IPS-15b (cell line): ENCODE measurements at regions not wholly inside any gene's neighbourhood (a gene's known extent, or its start where the extent isn't known, plus 50 kb on each side); places are given as distances from the start of the nearest gene placed in this dataset.
"Not testable (repeated sequence)": the region's sequence is repeated elsewhere in the genome, so short reads cannot be mapped to it uniquely, and the experiment has no call there.

Experiments used
- H3K27me3 ChIP-seq: one replicate; pipeline ENCODE4 v1.6.1; 2013; ENCODE audit warnings: low read length; ENCODE audit not compliant: control insufficient read depth, insufficient read depth
- H3K36me3 ChIP-seq: one replicate; pipeline ENCODE4 v1.6.1; 2013; ENCODE audit warnings: low read length; ENCODE audit not compliant: control insufficient read depth, insufficient read depth
- H3K4me1 ChIP-seq: one replicate; pipeline ENCODE4 v1.6.1; 2013; ENCODE audit warnings: mild to moderate bottlenecking, low read length; ENCODE audit not compliant: control insufficient read depth, insufficient read depth
- H3K4me3 ChIP-seq: one replicate; pipeline ENCODE4 v1.5.1; 2013; ENCODE audit warnings: low read depth, low read length
- H3K9ac ChIP-seq: one replicate; pipeline ENCODE4 v1.6.1; 2013; ENCODE audit warnings: low read depth, mild to moderate bottlenecking, low read length
- H3K9me3 ChIP-seq: one replicate; pipeline ENCODE4 v1.6.1; 2013; ENCODE audit warnings: mild to moderate bottlenecking, low read length; ENCODE audit not compliant: control insufficient read depth, insufficient read depth

- no peak overlapping the region for H3K9ac ChIP-seq
- H3K9me3 ChIP-seq: no peaks in the 10 kb centered on the region
- H3K36me3 ChIP-seq: no peaks in the 10 kb centered on the region
- no peaks in the 10 kb centered on the region for H3K4me1 ChIP-seq
- H3K27me3 ChIP-seq: no peaks in the 10 kb centered on the region
- no peak overlapping the region for H3K4me3 ChIP-seq
These were observed 326.5 kb upstream of the SLC39A10 start for GRCh38 chr2:195330513-195330956.

- not testable (repeated sequence) for H3K4me1 ChIP-seq, H3K9me3 ChIP-seq, H3K36me3 ChIP-seq, H3K4me3 ChIP-seq, H3K27me3 ChIP-seq, H3K9ac ChIP-seq
These were observed 327.2 kb upstream of the SLC39A10 start for GRCh38 chr2:195329784-195330183.

- no peaks in the 10 kb centered on the region for H3K4me1 ChIP-seq
- H3K9ac ChIP-seq: no peak overlapping the region
- no peaks in the 10 kb centered on the region for H3K9me3 ChIP-seq
- H3K4me3 ChIP-seq: no peak overlapping the region
- no peaks in the 10 kb centered on the region for H3K36me3 ChIP-seq
- H3K27me3 ChIP-seq: no peaks in the 10 kb centered on the region
These were observed 330.5 kb upstream of the SLC39A10 start for GRCh38 chr2:195326537-195326936.

GRCh38 chr2:195322324-195322723, 334.7 kb upstream of the SLC39A10 start:
- no peaks in the 10 kb centered on the region for H3K4me1 ChIP-seq

GRCh38 chr2:195320413-195320973, 336.5 kb upstream of the SLC39A10 start:
- H3K36me3 ChIP-seq: no peaks in the 10 kb centered on the region
- no peaks in the 10 kb centered on the region for H3K4me1 ChIP-seq
- no peak overlapping the region for H3K4me3 ChIP-seq
- H3K9me3 ChIP-seq: no peaks in the 10 kb centered on the region
- H3K9ac ChIP-seq: no peak overlapping the region
- no peaks in the 10 kb centered on the region for H3K27me3 ChIP-seq

More at GRCh38 chr2:195322324-195322723, 334.7 kb upstream of the SLC39A10 start:
- H3K27me3 ChIP-seq: no peaks in the 10 kb centered on the region
- H3K36me3 ChIP-seq: no peaks in the 10 kb centered on the region
- H3K9me3 ChIP-seq: no peaks in the 10 kb centered on the region
- H3K4me3 ChIP-seq: no peak overlapping the region
- H3K9ac ChIP-seq: no peak overlapping the region

- H3K9me3 ChIP-seq: no peaks in the 10 kb centered on the region
- no peak overlapping the region for H3K9ac ChIP-seq
These were observed 337.2 kb upstream of the SLC39A10 start for GRCh38 chr2:195319548-195320412.

GRCh38 chr2:195319112-195319460, 337.9 kb upstream of the SLC39A10 start:
- no peaks in the 10 kb centered on the region for H3K4me1 ChIP-seq
- H3K9ac ChIP-seq: no peak overlapping the region

More at GRCh38 chr2:195319548-195320412, 337.2 kb upstream of the SLC39A10 start:
- Histone ChIP-seq H3K4me1 (no peaks in the 10 kb centered on the region), H3K4me3 (no peak overlapping the region), H3K27me3 (no peaks in the 10 kb centered on the region), H3K36me3 (no peaks in the 10 kb centered on the region)

GRCh38 chr2:195318440-195319111, 338.4 kb upstream of the SLC39A10 start:
- Histone ChIP-seq H3K27me3 (no peaks in the 10 kb centered on the region), H3K9ac (no peak overlapping the region), H3K36me3 (no peaks in the 10 kb centered on the region), H3K4me3 (no peak overlapping the region), H3K4me1 (no peaks in the 10 kb centered on the region), H3K9me3 (no peaks in the 10 kb centered on the region)

More at GRCh38 chr2:195319112-195319460, 337.9 kb upstream of the SLC39A10 start:
- no peaks in the 10 kb centered on the region for H3K27me3 ChIP-seq
- no peaks in the 10 kb centered on the region for H3K9me3 ChIP-seq
- H3K36me3 ChIP-seq: no peaks in the 10 kb centered on the region
- H3K4me3 ChIP-seq: no peak overlapping the region

GRCh38 chr2:195317550-195317949, 339.5 kb upstream of the SLC39A10 start:
- Histone ChIP-seq H3K27me3 (no peaks in the 10 kb centered on the region), H3K9me3 (no peaks in the 10 kb centered on the region), H3K36me3 (no peaks in the 10 kb centered on the region), H3K4me3 (no peak overlapping the region), H3K4me1 (no peaks in the 10 kb centered on the region), H3K9ac (no peak overlapping the region)

GRCh38 chr2:195316486-195316885, 340.5 kb upstream of the SLC39A10 start:
- Histone ChIP-seq H3K4me1 (no peaks in the 10 kb centered on the region), H3K36me3 (no peaks in the 10 kb centered on the region), H3K9ac (no peak overlapping the region), H3K4me3 (no peak overlapping the region), H3K9me3 (no peaks in the 10 kb centered on the region), H3K27me3 (no peaks in the 10 kb centered on the region)

GRCh38 chr2:195313962-195314361, 343.1 kb upstream of the SLC39A10 start:
- Histone ChIP-seq H3K4me1 (peaks cover 3% of the 10 kb centered on the region), H3K9ac (no peak overlapping the region), H3K36me3 (no peaks in the 10 kb centered on the region), H3K27me3 (peaks cover 10% of the 10 kb centered on the region), H3K9me3 (no peaks in the 10 kb centered on the region), H3K4me3 (no peak overlapping the region)
